Natural killer cell treated with Interleukin-12 subunit alpha and Interleukin-12 subunit beta and Interleukin-15 and Interleukin-18, amount 100 ng/mL, for 72 hours (primary cell): ENCODE measurements at regions not wholly inside any gene's neighbourhood (a gene's known extent, or its start where the extent isn't known, plus 50 kb on each side); places are given as distances from the start of the nearest gene placed in this dataset.

Experiments
- ATAC-seq, 2 donors: fragments of 150-1000 bp; cut with Tn5 transposase in 1 of 2; sonication (Bioruptor Pico), chemical (Tn5 transposase) in 1 of 2; 2 replicates each; pipeline ENCODE4 v1.10.0; 2021
- DNase-seq: peaks from one replicate; pipeline ENCODE4 v3.0.0; 2022; ENCODE audit warnings: low spot score
- H3K27ac Mint-ChIP-seq, 2 donors: 1 replicate in 1 of 2; 2 replicates in 1 of 2; pipeline ENCODE4 v1.8.0; 2022; ENCODE audit warnings: mixed read lengths in 2 of 2, mild to moderate bottlenecking in 1 of 2, moderate library complexity in 1 of 2
- H3K27me3 Mint-ChIP-seq, 2 donors: 1 replicate in 1 of 2; 2 replicates in 1 of 2; pipeline ENCODE4 v1.8.0; 2022; ENCODE audit warnings: mixed read lengths in 2 of 2
- H3K36me3 Mint-ChIP-seq: one replicate; pipeline ENCODE4 v1.8.0; 2022; ENCODE audit warnings: mixed read lengths
- H3K4me1 Mint-ChIP-seq, 2 donors: 1 replicate in 1 of 2; 2 replicates in 1 of 2; pipeline ENCODE4 v1.8.0; 2022; ENCODE audit warnings: low read depth in 2 of 2, mixed read lengths in 2 of 2, mild to moderate bottlenecking in 1 of 2
- H3K4me3 Mint-ChIP-seq: one replicate; pipeline ENCODE4 v1.8.0; 2022; ENCODE audit warnings: mixed read lengths
- H3K9me3 Mint-ChIP-seq: 2 replicates; pipeline ENCODE4 v1.8.0; 2022; ENCODE audit warnings: mixed read lengths

GRCh38 chr10:44822349-44822748 lies 88.8 kb upstream of the TMEM72 start:
- no peak for DNase-seq
- no peak for ATAC-seq
- Mint-ChIP-seq H3K4me1 (no peaks in the 10 kb centered on the region), H3K4me3 (no peak overlapping the region), H3K9me3 (no peaks in the 10 kb centered on the region), H3K27me3 (peaks cover 3 to 9% of the 10 kb centered on the region in 2 donors), H3K36me3 (no peaks in the 10 kb centered on the region), H3K27ac (no peak overlapping the region)

GRCh38 chr10:44822966-44823365 lies 88.2 kb upstream of the TMEM72 start:
- H3K27me3 Mint-ChIP-seq, result peaks cover 3 to 9% of the 10 kb centered on the region in 2 donors
- no peaks in the 10 kb centered on the region for H3K36me3 Mint-ChIP-seq
- no peak overlapping the region for H3K27ac Mint-ChIP-seq
- no peaks in the 10 kb centered on the region for H3K9me3 Mint-ChIP-seq
- no peak overlapping the region for H3K4me3 Mint-ChIP-seq
- ATAC-seq (no peak), DNase-seq (no peak)
- H3K4me1 Mint-ChIP-seq, result no peaks in the 10 kb centered on the region

DNA sequence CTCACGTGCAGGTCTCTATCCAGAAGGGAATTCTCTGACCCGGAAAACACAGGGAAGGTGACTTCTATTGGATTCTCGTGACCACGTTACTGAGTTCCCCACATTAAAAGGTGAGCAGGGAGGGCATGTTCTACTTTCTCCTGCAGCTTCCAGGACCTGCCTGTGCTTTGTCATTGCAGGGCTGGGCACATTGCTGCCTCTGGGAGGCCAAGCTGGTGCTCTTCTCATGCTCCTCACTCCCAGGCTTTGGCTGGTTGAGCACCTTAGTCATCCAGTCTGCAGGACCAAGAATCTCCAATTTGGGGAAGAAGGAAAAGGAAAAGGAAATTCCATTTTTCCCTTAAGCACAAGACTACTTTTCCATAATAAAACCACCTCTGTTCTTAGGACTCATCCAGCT lies 86.5 kb upstream of the TMEM72 start:
- Mint-ChIP-seq H3K27ac (no peak overlapping the region), H3K27me3 (peaks cover 3 to 9% of the 10 kb centered on the region in 2 donors), H3K36me3 (no peaks in the 10 kb centered on the region), H3K4me1 (no peaks in the 10 kb centered on the region), H3K4me3 (no peak overlapping the region), H3K9me3 (no peaks in the 10 kb centered on the region)
- no peak for DNase-seq
- ATAC-seq, result no peak

- Mint-ChIP-seq H3K4me3 (no peak overlapping the region), H3K27ac (no peak overlapping the region), H3K4me1 (no peaks in the 10 kb centered on the region), H3K27me3 (peaks cover 4 to 7% of the 10 kb centered on the region in 2 donors), H3K9me3 (no peaks in the 10 kb centered on the region), H3K36me3 (no peaks in the 10 kb centered on the region)
- no peak for DNase-seq
- ATAC-seq, result peak in 1 of 2 donors; percentile 32
Measured at GRCh38 chr10:44827431-44828006, 83.6 kb upstream of the TMEM72 start.

GRCh38 chr10:44828508-44829142 lies 82.5 kb upstream of the TMEM72 start:
- ATAC-seq (no peak), DNase-seq (no peak)
- H3K4me3 Mint-ChIP-seq, result no peak overlapping the region
- H3K36me3 Mint-ChIP-seq, result no peaks in the 10 kb centered on the region
- no peaks in the 10 kb centered on the region for H3K4me1 Mint-ChIP-seq
- H3K9me3 Mint-ChIP-seq, result no peaks in the 10 kb centered on the region
- H3K27ac Mint-ChIP-seq, result no peak overlapping the region
- peaks cover 4 to 7% of the 10 kb centered on the region in 2 donors for H3K27me3 Mint-ChIP-seq

- Mint-ChIP-seq H3K27me3 (peaks cover 4 to 7% of the 10 kb centered on the region in 2 donors), H3K9me3 (no peaks in the 10 kb centered on the region), H3K36me3 (no peaks in the 10 kb centered on the region), H3K27ac (no peak overlapping the region), H3K4me1 (no peaks in the 10 kb centered on the region), H3K4me3 (no peak overlapping the region)
- ATAC-seq (no peak), DNase-seq (no peak)
Measured at GRCh38 chr10:44829426-44829825, 81.7 kb upstream of the TMEM72 start.

DNA sequence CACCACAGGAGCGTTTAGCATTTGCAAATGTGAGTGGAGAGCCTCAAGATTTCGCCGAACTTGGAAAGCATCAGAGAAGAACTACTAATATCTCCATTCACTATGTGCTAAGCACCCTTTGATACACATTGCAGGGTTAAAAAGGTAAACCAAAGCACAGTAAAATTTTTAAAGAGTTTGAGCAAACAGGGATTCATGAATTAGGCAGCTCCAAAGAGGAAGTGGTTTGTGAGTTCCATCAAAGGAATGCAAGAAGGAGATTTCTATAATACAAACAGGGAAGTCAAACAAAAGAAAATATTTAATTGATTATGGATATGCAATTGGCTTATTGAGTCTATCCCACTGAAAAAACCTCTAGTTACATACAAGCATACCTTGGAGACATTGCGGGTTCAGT lies 81.1 kb upstream of the TMEM72 start:
- no peak overlapping the region for H3K27ac Mint-ChIP-seq
- no peaks in the 10 kb centered on the region for H3K4me1 Mint-ChIP-seq
- ATAC-seq, result no peak
- H3K4me3 Mint-ChIP-seq, result no peak overlapping the region
- H3K9me3 Mint-ChIP-seq, result no peaks in the 10 kb centered on the region
- peaks cover 4% of the 10 kb centered on the region in 2 donors for H3K27me3 Mint-ChIP-seq
- H3K36me3 Mint-ChIP-seq, result no peaks in the 10 kb centered on the region
- DNase-seq, result no peak

DNA sequence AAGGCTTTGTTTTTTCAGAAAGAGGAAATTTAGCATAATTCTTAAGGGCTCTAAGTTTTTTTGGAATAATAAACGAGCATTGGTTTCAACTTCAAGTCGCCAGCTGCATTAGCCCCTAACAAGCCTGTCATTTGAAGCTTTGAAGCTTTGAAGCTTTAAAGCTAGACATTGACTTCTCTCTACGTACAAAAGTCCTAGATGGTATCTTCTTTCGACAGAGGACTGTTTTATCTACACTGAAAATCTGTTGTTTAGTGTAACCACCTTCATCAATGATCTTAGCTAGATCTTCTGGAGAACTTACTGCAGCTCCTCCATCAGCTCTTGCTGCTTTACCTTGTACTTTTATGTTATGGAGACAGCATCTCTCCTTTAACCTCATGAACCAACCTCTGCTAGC lies 79.6 kb upstream of the TMEM72 start:
- peaks cover 4% of the 10 kb centered on the region in 2 donors for H3K27me3 Mint-ChIP-seq

DNA sequence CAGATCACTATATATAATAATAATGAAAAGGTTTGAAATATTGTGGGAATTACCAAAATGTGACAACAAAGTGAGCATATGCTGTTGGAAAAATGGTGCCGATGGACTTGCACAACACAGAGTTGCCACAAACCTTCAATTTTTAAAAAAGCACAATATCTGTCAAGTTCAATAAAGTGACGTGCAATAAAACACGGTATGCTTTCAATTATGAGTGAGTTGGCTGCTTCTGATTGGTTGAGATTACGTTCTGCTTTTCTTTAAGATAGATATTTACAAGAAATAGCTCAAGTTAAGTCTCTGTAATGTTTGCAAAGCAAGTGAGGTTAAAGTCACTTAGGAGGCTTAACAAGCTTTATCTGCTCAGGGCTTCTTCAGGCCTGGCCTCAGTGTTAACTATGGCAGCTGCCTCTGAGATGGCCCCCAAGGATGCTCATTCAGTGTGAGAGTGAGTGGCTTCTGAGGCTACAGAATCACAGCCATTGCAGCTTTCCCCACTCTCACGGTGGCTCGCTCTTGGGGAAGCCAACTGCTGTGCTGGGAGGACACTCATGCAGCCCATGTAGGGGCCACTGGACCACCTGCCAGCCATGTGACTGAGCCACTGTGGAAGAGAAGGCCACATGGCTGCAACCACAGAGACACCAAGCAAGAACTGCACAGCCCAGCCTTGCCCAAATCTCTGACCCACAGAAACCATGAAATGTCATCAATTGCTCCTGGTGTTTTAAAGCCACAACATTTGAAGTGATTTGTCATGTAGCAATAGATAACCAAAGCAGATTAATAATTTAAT lies 78.3 kb upstream of the TMEM72 start:
- Mint-ChIP-seq H3K4me1 (no peaks in the 10 kb centered on the region), H3K27me3 (peaks cover 4% of the 10 kb centered on the region in 2 donors), H3K4me3 (no peak overlapping the region), H3K36me3 (no peaks in the 10 kb centered on the region), H3K9me3 (no peaks in the 10 kb centered on the region), H3K27ac (no peak overlapping the region)
- DNase-seq (no peak), ATAC-seq (no peak)

More for the DNA sequence above, 79.6 kb upstream of the TMEM72 start:
- H3K4me3 Mint-ChIP-seq, result no peak overlapping the region
- H3K27ac Mint-ChIP-seq, result no peak overlapping the region
- no peak for DNase-seq
- no peaks in the 10 kb centered on the region for H3K9me3 Mint-ChIP-seq
- no peaks in the 10 kb centered on the region for H3K4me1 Mint-ChIP-seq
- no peaks in the 10 kb centered on the region for H3K36me3 Mint-ChIP-seq
- no peak for ATAC-seq

- Mint-ChIP-seq H3K27ac (no peak overlapping the region), H3K36me3 (no peaks in the 10 kb centered on the region), H3K9me3 (no peaks in the 10 kb centered on the region), H3K27me3 (peaks cover 6 to 9% of the 10 kb centered on the region in 2 donors), H3K4me3 (no peak overlapping the region), H3K4me1 (no peaks in the 10 kb centered on the region)
- ATAC-seq (no peak), DNase-seq (no peak)
Measured at GRCh38 chr10:44834131-44834530, 77.0 kb upstream of the TMEM72 start.

DNA sequence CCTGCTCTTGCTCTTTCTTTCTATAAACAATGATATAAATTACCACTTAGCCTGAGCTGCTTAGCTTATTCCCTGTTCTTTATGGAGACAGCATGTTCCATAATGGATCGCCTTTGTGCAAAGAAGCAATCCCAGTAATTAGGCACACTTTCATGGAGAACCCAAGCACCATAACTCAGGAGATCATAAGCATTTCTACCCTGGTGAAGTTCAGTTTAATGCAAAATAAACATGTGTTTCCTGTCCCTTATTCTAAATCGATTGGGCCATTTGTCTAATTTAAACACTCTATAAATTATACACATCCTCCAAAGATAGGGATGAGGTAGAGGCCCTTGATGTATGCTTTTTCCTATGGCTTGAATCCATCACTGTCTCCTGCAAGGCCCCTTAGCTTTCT lies 75.8 kb upstream of the TMEM72 start:
- no peaks in the 10 kb centered on the region for H3K9me3 Mint-ChIP-seq
- no peaks in the 10 kb centered on the region for H3K4me1 Mint-ChIP-seq
- H3K27ac Mint-ChIP-seq, result no peak overlapping the region
- H3K4me3 Mint-ChIP-seq, result no peak overlapping the region
- H3K27me3 Mint-ChIP-seq, result peaks cover 12 to 13% of the 10 kb centered on the region in 2 donors
- no peak for ATAC-seq
- H3K36me3 Mint-ChIP-seq, result no peaks in the 10 kb centered on the region
- DNase-seq, result no peak

GRCh38 chr10:44843484-44843883 lies 67.7 kb upstream of the TMEM72 start:
- no peaks in the 10 kb centered on the region for H3K4me1 Mint-ChIP-seq
- no peak for DNase-seq
- no peaks in the 10 kb centered on the region for H3K36me3 Mint-ChIP-seq
- no peaks in the 10 kb centered on the region for H3K9me3 Mint-ChIP-seq
- ATAC-seq, result no peak
- no peak overlapping the region for H3K27ac Mint-ChIP-seq
- peaks cover 19 to 44% of the 10 kb centered on the region in 2 donors for H3K27me3 Mint-ChIP-seq
- H3K4me3 Mint-ChIP-seq, result no peak overlapping the region

GRCh38 chr10:44845361-44846175 lies 65.6 kb upstream of the TMEM72 start:
- H3K4me3 Mint-ChIP-seq, result no peak overlapping the region
- no peaks in the 10 kb centered on the region for H3K36me3 Mint-ChIP-seq
- H3K27me3 Mint-ChIP-seq, result peaks cover 11 to 33% of the 10 kb centered on the region in 2 donors
- DNase-seq, result no peak
- H3K27ac Mint-ChIP-seq, result no peak overlapping the region
- no peaks in the 10 kb centered on the region for H3K4me1 Mint-ChIP-seq
- ATAC-seq, result no peak
- no peaks in the 10 kb centered on the region for H3K9me3 Mint-ChIP-seq

- Mint-ChIP-seq H3K27ac (no peak overlapping the region), H3K36me3 (no peaks in the 10 kb centered on the region), H3K4me3 (no peak overlapping the region), H3K27me3 (peaks cover 8 to 18% of the 10 kb centered on the region in 2 donors), H3K4me1 (no peaks in the 10 kb centered on the region), H3K9me3 (no peaks in the 10 kb centered on the region)
- ATAC-seq (no peak), DNase-seq (no peak)
Measured at GRCh38 chr10:44847110-44847509, 64.0 kb upstream of the TMEM72 start.
